ENCODE measurements at regions not wholly inside any gene's neighbourhood (a gene's known extent, or its start where the extent isn't known, plus 50 kb on each side); places are given as distances from the start of the nearest gene placed in this dataset.

DNA sequence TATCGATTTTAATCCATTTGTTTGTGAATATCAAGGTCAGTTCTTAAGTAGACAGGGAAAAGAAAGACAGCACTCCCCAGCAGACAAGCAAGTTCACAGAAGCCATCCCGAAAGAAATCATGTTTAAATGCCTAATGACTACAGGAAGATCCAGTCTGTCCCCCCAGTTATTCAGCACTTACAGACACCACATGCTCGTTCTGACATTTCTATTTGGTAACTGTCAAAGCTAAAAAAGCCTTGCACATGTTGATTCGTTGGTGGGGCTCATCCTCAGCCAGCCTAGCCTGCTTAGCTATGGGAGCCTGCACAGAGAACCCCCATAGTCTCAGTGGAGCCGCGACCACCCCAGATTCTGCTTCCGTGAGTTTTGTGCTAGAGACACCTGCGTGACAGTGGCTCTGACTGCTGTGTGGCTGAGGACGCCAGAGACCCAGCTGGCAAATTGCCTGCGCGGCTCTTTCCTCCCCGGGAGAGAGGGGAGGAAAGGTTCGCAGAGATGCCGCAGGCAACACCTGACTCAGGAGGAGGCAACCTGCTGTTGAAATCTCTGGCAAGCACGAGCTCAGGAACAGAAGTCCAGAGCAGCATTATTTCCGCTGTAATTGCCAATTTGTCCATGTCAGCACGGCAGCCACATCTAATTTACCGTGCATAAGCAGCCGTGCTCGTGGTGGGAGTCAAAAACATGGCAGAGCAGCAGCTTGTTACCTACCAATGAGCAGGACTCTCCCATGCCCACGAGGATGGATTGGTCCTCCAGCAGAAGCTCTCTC is 194.2 kb downstream of the GPAM start:
- ChIA-PET CTCF (no interaction called here), POLR2A (ENCODE audit: unreplicated experiment) (no interaction called here)
- 48% methylated on average over 15 of the region's 21 CpGs; no CpG with 5 or more reads in 1 of the 2 experiments for WGBS, 2 experiments (ENCODE audit: extremely low coverage in 2 of 2, insufficient read length in 1 of 2)
- no peaks in the 10 kb centered on the region for H3K79me1 ChIP-seq (ENCODE audit: low read depth in 1 of 2, low read length in 2 of 2)
- no peaks in the 10 kb centered on the region for H3K27me3 ChIP-seq (ENCODE audit: control insufficient read depth, insufficient read depth, low read length)
- H2AK9ac ChIP-seq (replicated peaks; ENCODE audit: low read depth, low read length, poor library complexity) = no peak overlapping the region
- intact Hi-C loops (cut with micrococcal nuclease) (no loop called here), in situ Hi-C loops (cut with MboI; ENCODE audit: low sequenced_read_pairs) (no loop called here), dilution Hi-C loops (cut with HindIII; ENCODE audit: low sequenced_read_pairs, unreplicated experiment) (no loop called here)
- H2BK15ac ChIP-seq (ENCODE audit: low read depth, low read length) = no peak overlapping the region
- no peak overlapping the region for H3K56ac ChIP-seq (ENCODE audit: extremely low read depth, insufficient read depth, low read length)
- H4K91ac ChIP-seq (ENCODE audit: insufficient read depth, low read depth, low read length) = no peak overlapping the region
- no peak overlapping the region for H4K5ac ChIP-seq (ENCODE audit: low read depth, low read length)
- H3K4me2 ChIP-seq (ENCODE audit: low read depth, low read length) = no peak overlapping the region
- no peaks in the 10 kb centered on the region for H3K4me1 ChIP-seq (ENCODE audit: control insufficient read depth, insufficient read depth, low read length)
- H3K9ac ChIP-seq (ENCODE audit: low read depth, low read length) = no peak overlapping the region
- TF ChIP-seq RCOR1 (IDR thresholded peaks at IDR 0.05; ENCODE audit: insufficient replicate concordance, low read length) = no peak
- TF ChIP-seq, protein P1, sequence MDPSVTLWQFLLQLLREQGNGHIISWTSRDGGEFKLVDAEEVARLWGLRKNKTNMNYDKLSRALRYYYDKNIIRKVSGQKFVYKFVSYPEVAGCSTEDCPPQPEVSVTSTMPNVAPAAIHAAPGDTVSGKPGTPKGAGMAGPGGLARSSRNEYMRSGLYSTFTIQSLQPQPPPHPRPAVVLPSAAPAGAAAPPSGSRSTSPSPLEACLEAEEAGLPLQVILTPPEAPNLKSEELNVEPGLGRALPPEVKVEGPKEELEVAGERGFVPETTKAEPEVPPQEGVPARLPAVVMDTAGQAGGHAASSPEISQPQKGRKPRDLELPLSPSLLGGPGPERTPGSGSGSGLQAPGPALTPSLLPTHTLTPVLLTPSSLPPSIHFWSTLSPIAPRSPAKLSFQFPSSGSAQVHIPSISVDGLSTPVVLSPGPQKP (IDR thresholded peaks at IDR 0.05; ENCODE audit: borderline replicate concordance, low read depth, low read length) = no peak
- TF ChIP-seq, protein P2, sequence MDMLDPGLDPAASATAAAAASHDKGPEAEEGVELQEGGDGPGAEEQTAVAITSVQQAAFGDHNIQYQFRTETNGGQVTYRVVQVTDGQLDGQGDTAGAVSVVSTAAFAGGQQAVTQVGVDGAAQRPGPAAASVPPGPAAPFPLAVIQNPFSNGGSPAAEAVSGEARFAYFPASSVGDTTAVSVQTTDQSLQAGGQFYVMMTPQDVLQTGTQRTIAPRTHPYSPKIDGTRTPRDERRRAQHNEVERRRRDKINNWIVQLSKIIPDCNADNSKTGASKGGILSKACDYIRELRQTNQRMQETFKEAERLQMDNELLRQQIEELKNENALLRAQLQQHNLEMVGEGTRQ (IDR thresholded peaks at IDR 0.05; ENCODE audit: low read depth, low read length) = no peak
- no peak for TF ChIP-seq NFE2L2 (IDR thresholded peaks at IDR 0.05; ENCODE audit: low read depth, low read length)
- no peak for TF ChIP-seq CEBPB (IDR thresholded peaks at IDR 0.05; ENCODE audit: low read depth, low read length)
- TF ChIP-seq CTCF (conservative IDR thresholded peaks at IDR 0.05; ENCODE audit: low read depth, low read length) = no peak
- no peak for TF ChIP-seq MAZ (IDR thresholded peaks at IDR 0.05; ENCODE audit: borderline replicate concordance, low read depth, low read length)
- no peak for TF ChIP-seq MAFK (IDR thresholded peaks at IDR 0.05; ENCODE audit: low read depth, low read length)
- no peak for TF ChIP-seq BHLHE40 (IDR thresholded peaks at IDR 0.05; ENCODE audit: low read depth, low read length)
- TF ChIP-seq POLR2A (IDR thresholded peaks at IDR 0.05; ENCODE audit: low read depth, low read length) = no peak
- H3K14ac ChIP-seq (replicated peaks; ENCODE audit: low read depth, low read length) = no peak overlapping the region
- H3K4me3 ChIP-seq (ENCODE audit: insufficient read depth, low read depth, low read length) = no peak overlapping the region
- H2AK5ac ChIP-seq (ENCODE audit: low read depth, low read length) = no peak overlapping the region
- H2BK20ac ChIP-seq (ENCODE audit: low read depth, low read length) = no peak overlapping the region
- H4K20me1 ChIP-seq (ENCODE audit: insufficient read depth, low read length) = no peaks in the 10 kb centered on the region
- no peak overlapping the region for H4K8ac ChIP-seq (ENCODE audit: low read depth in 2 of 2, low read length in 2 of 2)
- H3K27ac ChIP-seq (ENCODE audit: insufficient read depth, low read length) = no peak overlapping the region
- H3K9me1 ChIP-seq (ENCODE audit: insufficient read depth, low read length) = no peaks in the 10 kb centered on the region
- no peak overlapping the region for H3K23ac ChIP-seq (ENCODE audit: low read depth, low read length)
- no peak overlapping the region for H2AFZ ChIP-seq (replicated peaks; ENCODE audit: low read length, poor library complexity)
- ATAC-seq (ENCODE audit: low read depth) (no peak), DNase-seq (no peak)
- no peak overlapping the region for H2BK120ac ChIP-seq (ENCODE audit: low read depth, low read length)
- H3K9me3 ChIP-seq (ENCODE audit: control insufficient read depth, insufficient read depth, low read length) = peaks cover 27% of the 10 kb centered on the region
- no peak overlapping the region for H3K4ac ChIP-seq (ENCODE audit: low read depth, low read length)
- no peak overlapping the region for H2BK5ac ChIP-seq (ENCODE audit: low read depth, low read length, poor library complexity, severe bottlenecking)
- no peak overlapping the region for H3K18ac ChIP-seq (ENCODE audit: low read depth, low read length)
- H3K36me3 ChIP-seq (ENCODE audit: control insufficient read depth, insufficient read depth, low read length) = no peaks in the 10 kb centered on the region
- no TSS peak for BruUV-seq (replicated peaks)
